Cardiac fibroblast (primary cell): ENCODE measurements at regions not wholly inside any gene's neighbourhood (a gene's known extent, or its start where the extent isn't known, plus 50 kb on each side); places are given as distances from the start of the nearest gene placed in this dataset.

Source experiments
- DNase-seq, 2 donors: peaks; one replicate each; pipeline versions ENCODE4 v3.0.0 to v3.0.0-alpha.2; 2010; ENCODE audit warnings: low read depth in 2 of 2
- H3K4me3 ChIP-seq, 2 donors: replicated peaks in 1 of 2; 1 replicate in 1 of 2; 2 replicates in 1 of 2; pipeline ENCODE4 v1.5.1; 2011; ENCODE audit warnings: low read depth in 2 of 2, low read length in 2 of 2, mild to moderate bottlenecking in 2 of 2, moderate library complexity in 1 of 2
- CTCF ChIP-seq: IDR thresholded peaks from one replicate; pipeline ENCODE4 v1.5.1; 2011; ENCODE audit warnings: low read depth, mild to moderate bottlenecking, low read length, inconsistent platforms

GRCh38 chr18:2138552-2138951 lies 432.8 kb downstream of the METTL4 start:
- no peak for TF ChIP-seq CTCF
- H3K4me3 ChIP-seq = no peak overlapping the region
- DNase-seq = no peak

GRCh38 chr18:2139691-2140090 lies 431.6 kb downstream of the METTL4 start:
- DNase-seq = peak; percentile 45 to 52
- TF ChIP-seq CTCF = no peak
- H3K4me3 ChIP-seq = no peak overlapping the region

- no peak for TF ChIP-seq CTCF
- no peak overlapping the region for H3K4me3 ChIP-seq
- peak; percentile 1 to 50 for DNase-seq
Observed at GRCh38 chr18:2143636-2144035, 427.7 kb downstream of the METTL4 start.

- no peak overlapping the region for H3K4me3 ChIP-seq
- no peak for TF ChIP-seq CTCF
Observed at GRCh38 chr18:2144811-2145210, 426.5 kb downstream of the METTL4 start.

GRCh38 chr18:2146092-2146491 lies 425.2 kb downstream of the METTL4 start:
- no peak for TF ChIP-seq CTCF
- H3K4me3 ChIP-seq = no peak overlapping the region

More at GRCh38 chr18:2144811-2145210, 426.5 kb downstream of the METTL4 start:
- no peak for DNase-seq

GRCh38 chr18:2146754-2147153 lies 424.6 kb downstream of the METTL4 start:
- no peak for TF ChIP-seq CTCF
- H3K4me3 ChIP-seq = no peak overlapping the region
- DNase-seq = no peak

More at GRCh38 chr18:2146092-2146491, 425.2 kb downstream of the METTL4 start:
- no peak for DNase-seq
